ENCODE measurements at regions not wholly inside any gene's neighbourhood (a gene's known extent, or its start where the extent isn't known, plus 50 kb on each side); places are given as distances from the start of the nearest gene placed in this dataset.
"Not testable (repeated sequence)": the region's sequence is repeated elsewhere in the genome, so short reads cannot be mapped to it uniquely, and the experiment has no call there.

GRCh38 chr6:140043762-140044378, 669.4 kb upstream of the CITED2 start:
- no peak for DNase-seq

DNA sequence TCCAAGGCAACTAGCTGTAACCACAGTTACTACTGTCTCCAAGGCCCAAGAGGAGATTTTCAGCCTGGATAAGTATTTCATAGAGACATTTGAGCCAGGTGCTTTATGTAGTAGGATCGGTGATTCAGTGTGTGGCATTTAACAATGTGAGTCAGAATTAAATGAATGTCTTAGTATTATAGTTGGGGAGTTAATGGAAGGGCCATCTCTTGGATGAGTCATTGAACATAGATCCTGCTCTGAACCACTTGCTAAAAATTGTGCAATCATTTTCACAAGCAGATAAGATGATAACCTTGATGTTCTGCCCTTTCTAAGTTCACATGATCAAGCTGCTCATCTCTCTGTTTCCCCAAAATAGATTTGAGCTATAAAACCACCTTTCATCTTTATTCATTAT, 668.9 kb upstream of the CITED2 start:
- no peak for DNase-seq

DNA sequence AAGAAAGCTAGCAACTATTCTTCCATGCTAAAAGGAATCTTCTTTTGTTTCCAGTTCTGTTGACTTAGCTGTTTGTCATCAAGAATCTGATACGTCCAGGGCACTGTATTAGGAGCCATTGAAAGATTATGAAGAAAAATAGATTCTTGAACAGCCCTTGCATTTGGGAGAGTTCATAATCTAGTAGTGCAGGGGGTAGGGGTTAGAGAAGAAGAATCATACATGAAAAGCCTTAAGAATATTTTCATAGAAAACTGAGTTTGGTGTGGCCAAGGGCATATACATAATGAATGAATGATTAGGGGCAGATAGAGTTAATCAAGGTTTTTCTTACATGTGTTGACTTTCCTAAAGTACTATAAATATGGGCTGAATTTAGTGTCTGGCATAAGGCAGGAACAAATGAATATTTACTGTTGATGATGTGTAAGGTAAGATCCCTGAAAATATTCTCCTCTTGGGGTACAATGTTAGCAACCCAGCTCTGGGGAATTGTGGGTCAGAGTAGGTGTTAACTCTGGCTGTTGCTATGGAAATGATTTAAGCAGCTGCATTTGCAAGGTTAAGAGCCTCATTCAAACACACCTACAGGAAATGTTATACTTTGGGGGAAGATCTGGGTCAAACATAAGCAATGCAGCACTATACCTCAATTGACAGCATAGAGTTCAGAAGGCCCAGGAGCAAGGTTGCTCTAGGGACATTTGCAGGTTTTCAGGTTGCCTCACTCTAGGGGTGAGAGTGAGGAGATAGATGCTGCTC, 667.3 kb upstream of the CITED2 start:
- DNase-seq, result no peak

- no peak for DNase-seq
These were observed 666.6 kb upstream of the CITED2 start for GRCh38 chr6:140041056-140041455.

- no peak for DNase-seq
These were observed 665.9 kb upstream of the CITED2 start for GRCh38 chr6:140040396-140040795.

DNA sequence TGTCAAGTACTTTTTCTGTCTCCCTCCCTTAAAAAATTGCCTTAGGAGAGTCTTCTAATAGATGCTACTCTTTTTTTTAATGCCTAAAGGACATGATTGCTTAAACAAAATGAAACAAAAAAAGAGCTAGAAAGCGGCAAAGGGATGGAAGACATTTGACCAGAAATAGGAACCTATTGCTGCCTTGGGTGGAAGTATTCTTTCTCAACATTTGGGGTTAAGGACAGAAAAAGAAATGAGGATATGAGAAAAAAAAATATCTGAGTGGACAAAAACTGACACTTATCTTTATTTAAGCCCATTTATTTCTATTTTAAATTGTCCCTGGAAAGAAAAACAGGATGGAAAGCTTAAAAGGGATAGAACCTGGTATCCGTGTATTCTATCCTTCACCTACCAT, 664.9 kb upstream of the CITED2 start:
- DNase-seq, result no peak

GRCh38 chr6:140036196-140036595, 661.7 kb upstream of the CITED2 start:
- no peak for DNase-seq

DNA sequence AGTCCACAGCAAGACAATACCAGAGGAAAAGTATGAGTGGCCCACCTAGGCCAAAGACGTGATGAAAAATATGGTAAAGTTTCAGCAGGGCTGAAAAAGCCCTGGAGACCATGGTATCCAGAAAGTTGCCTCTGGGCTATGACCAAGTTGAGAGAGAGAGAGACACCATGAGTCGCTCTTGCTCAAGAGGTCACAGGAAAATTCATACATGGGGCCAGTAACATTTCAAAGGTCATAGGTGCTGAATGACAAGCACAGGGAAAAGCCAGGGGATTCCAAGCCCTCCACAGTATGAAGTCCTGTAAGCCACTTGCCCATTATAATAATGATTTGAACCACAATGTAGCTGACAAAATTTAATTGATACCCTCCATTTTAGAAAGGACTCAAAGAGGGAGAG, 657.7 kb upstream of the CITED2 start:
- no peak for DNase-seq

DNA sequence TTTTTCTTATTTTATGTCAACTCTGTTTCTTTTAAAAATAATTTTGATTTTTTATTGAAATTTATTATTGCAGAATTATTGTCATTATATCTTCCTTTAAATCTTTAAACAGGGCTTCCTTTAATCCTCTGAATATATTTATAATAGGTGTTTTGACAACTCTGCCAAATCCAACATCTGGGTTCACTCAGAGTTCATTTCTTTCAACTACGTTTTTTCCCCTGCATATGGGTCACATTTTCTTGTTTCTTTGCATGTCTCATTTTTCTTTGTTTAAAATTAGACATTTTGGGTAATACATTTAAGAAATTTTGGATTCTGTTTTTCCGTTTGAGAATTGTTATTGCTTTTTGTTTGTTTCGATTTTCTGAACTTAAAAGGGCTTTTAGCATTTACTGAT, 655.1 kb upstream of the CITED2 start:
- DNase-seq, result no peak

- DNase-seq, result no peak
These were observed 652.8 kb upstream of the CITED2 start for GRCh38 chr6:140027219-140027618.

GRCh38 chr6:140026546-140026945, 652.1 kb upstream of the CITED2 start:
- DNase-seq, result no peak

DNA sequence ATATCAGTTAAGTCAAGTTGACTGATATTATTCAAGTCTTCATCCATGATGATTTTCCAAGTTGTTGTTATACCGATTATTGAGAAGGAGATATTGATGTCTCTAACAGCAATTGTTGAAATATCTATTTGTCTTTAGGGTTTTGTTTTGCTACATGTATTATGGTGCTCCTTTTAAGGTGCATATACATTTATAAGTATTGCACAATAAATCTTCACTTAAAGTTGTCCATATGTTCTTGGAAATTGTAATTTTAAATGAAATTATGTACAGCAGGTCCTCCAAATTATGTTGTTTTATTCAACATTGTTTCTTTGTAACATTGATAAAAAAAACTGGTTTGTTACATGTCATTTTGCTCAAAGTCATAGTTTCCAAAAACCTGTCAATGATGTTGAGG, 650.7 kb upstream of the CITED2 start:
- DNase-seq, result no peak

GRCh38 chr6:140020207-140020791, 645.9 kb upstream of the CITED2 start:
- DNase-seq, result no peak

- DNase-seq, result no peak
These were observed 644.1 kb upstream of the CITED2 start for GRCh38 chr6:140018588-140018987.

- no peak for DNase-seq
These were observed 643.0 kb upstream of the CITED2 start for GRCh38 chr6:140017470-140017869.

DNA sequence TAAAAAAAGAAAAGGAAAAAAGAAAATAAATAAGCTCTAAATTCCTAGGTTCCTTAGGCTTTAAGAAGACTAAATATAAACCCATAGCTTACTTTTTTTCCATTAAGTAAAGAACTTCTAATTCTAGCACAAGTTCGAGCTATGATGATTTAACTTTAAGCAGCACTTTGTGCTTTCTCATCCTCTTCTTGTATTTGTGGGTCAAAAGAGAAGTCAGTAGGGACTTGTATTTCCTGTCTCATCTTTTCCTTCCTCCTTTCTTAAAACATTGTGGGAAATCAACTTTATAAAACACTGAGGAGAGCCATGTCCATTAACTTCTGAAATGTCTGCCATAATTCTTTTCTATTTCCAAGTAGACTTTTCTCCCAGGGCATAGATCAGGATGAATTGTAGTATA, 637.7 kb upstream of the CITED2 start:
- no peak for DNase-seq

GRCh38 chr6:140011537-140011936, 637.1 kb upstream of the CITED2 start:
- no peak for DNase-seq

DNA sequence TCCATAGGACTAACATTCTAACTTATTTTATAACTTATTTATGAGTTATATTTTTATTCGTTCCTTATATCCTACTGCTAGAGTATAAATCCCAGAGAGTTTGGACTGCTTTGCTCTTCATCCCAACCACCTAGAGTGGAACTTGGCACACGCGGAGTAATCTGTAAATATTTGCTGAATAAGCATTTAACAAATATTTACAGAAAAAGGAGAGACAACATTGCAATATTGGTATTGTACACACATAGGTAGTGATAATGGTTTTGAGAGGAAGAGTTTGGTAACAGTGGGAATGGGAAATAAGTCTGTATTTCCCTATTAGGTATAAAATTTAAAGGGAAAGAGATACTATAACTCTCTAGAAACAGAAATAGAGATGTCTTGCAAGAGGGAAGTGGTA, 634.8 kb upstream of the CITED2 start:
- DNase-seq, result no peak

DNA sequence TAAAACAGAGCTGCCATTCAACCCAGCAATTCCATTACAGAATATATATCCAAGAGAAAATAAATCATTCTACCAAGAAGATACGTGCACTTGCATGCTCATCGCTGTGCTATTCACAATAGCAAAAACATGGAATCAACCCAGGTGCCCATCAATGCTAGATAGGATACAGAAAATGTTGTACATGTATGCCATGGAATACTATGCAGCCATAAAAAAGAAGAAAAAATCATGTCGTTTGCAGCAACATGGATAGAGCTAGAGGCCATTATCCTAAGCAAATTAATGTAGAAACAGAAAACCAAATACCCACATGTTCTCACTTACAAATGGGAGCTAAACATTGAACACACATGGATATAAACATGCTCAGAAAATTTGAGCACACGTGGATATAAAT, 633.1 kb upstream of the CITED2 start:
- DNase-seq, result no peak

DNA sequence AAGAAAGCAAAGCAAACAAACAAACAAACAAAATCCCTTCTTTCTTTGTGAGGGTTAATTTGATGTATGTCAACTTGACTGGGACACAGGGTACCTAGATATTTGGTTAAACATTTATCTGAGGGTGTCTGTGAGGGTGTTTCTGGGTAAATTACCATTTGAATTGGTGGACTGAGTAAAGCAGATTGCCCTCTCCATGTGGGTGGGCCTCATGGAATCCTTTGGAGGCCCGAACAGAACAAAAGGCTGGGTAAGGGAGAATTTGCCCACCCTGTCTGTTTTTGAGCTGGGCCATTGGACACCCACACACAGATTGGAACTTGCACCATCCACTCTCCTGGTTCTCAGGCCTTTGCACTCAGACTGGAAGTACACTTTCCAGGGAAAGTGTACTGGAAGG, 628.8 kb upstream of the CITED2 start:
- no peak for DNase-seq

GRCh38 chr6:140002396-140003022, 628.1 kb upstream of the CITED2 start:
- no peak for DNase-seq

- DNase-seq, result no peak
These were observed 627.4 kb upstream of the CITED2 start for GRCh38 chr6:140001821-140002341.

DNA sequence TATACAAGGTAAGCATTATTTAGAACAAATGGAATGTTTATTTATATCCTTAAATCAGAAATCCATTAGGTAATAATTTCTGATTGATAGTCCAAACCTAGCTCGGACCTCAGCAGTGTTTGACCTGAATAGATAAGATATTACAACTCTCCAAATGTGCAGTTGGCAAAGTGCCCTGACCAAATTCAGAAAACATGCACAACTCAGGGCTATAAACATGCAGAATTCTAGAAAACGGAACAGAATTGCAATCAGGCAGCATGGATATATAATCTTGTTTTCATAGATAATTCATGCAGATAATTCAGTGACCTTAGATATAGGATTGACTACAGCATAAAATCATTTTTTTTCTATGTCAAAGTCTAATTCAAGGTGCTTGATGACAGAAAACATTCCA, 626.6 kb upstream of the CITED2 start:
- no peak for DNase-seq

GRCh38 chr6:139999661-140000060, 625.2 kb upstream of the CITED2 start:
- not testable (repeated sequence) for DNase-seq

Measured in SHP77 (cell line).